HepG2 (cell line): ENCODE measurements at regions not wholly inside any gene's neighbourhood (a gene's known extent, or its start where the extent isn't known, plus 50 kb on each side); places are given as distances from the start of the nearest gene placed in this dataset.

Experiments used
- ATAC-seq: fragments of 200-7000 bp; cut with Tn5 transposase; 3 replicates; pipeline ENCODE4 v1.9.1; 2020; ENCODE audit warnings: mild to moderate bottlenecking, moderate library complexity
- BruUV-seq: library from RNA; stranded (reverse); fragments of 400-500 nt; replicated peaks from 2 replicates; lab custom pipeline; 2021; lab: Mats Ljungman, UMichigan
- CTCF ChIA-PET: fragments of 300-600 bp; formaldehyde crosslinking; extraction: SDS; loops from one replicate; lab custom pipeline; 2021; ENCODE audit warnings: low total read pairs, inconsistent platforms, low intra/inter-chr PET ratio; lab: Yijun Ruan, JAX
- POLR2A ChIA-PET: fragments of 350-600 bp; sonication (Branson Sonifier 250); formaldehyde crosslinking; loops from one replicate; lab custom pipeline; 2020; ENCODE audit warnings: antibody characterized with exemption, inconsistent platforms; lab: Yijun Ruan, JAX
- DNase-seq: peaks from one replicate; pipeline ENCODE4 v3.0.0-alpha.2; 2015; ENCODE audit warnings: low spot score
- FAIRE-seq: peaks from 3 replicates; lab custom pipeline; 2011; peaks lifted over from hg19 to GRCh38; lab: Jason Lieb, UNC
- H2AFZ ChIP-seq: one replicate; pipeline ENCODE4 v1.6.1; 2011; ENCODE audit warnings: low read length, inconsistent platforms
- H3K27ac ChIP-seq: fragments of 300-600 bp; 3 replicates; pipeline ENCODE4 v1.8.0; 2011; ENCODE audit warnings: mixed run types, mild to moderate bottlenecking, mixed read lengths, low read length, inconsistent platforms; ENCODE audit not compliant: insufficient read depth; ENCODE audit errors: extremely low read length
- H3K27me3 ChIP-seq, 2 experiments: fragments of 200-600 bp in 1 of 2; 2 replicates in 1 of 2; 3 replicates in 1 of 2; pipeline versions ENCODE4 v1.6.0 to v1.8.0; 2011; ENCODE audit warnings: low read length in 2 of 2, mild to moderate bottlenecking in 2 of 2, moderate library complexity in 2 of 2, inconsistent platforms in 1 of 2; ENCODE audit not compliant: insufficient read depth in 2 of 2, control insufficient read depth in 1 of 2
- H3K36me3 ChIP-seq, 2 experiments: fragments of 200-600 bp in 1 of 2; replicated peaks in 1 of 2; 2 replicates in 1 of 2; 3 replicates in 1 of 2; pipeline versions ENCODE4 v1.5.1 to v1.8.0; 2011; ENCODE audit warnings: low read length in 2 of 2, inconsistent platforms in 1 of 2; ENCODE audit not compliant: insufficient read depth in 2 of 2, control insufficient read depth in 1 of 2
- H3K4me1 ChIP-seq: 2 replicates; pipeline ENCODE4 v1.5.1; 2012; ENCODE audit warnings: low read length, inconsistent platforms; ENCODE audit not compliant: insufficient read depth
- H3K4me2 ChIP-seq: 2 replicates; pipeline ENCODE4 v1.6.0; 2011; ENCODE audit warnings: low read depth, low read length, inconsistent platforms
- H3K4me3 ChIP-seq, 3 experiments: fragments of 200-600 bp in 1 of 3; sonication (generic), shearing (Covaris generic) in 1 of 3; replicated peaks in 1 of 3; 2 replicates each; pipeline ENCODE4 v1.5.1; 2011 to 2016; ENCODE audit warnings: low read length in 3 of 3, inconsistent platforms in 2 of 3, low read depth in 2 of 3, mild to moderate bottlenecking in 2 of 3, control low read depth in 1 of 3, mixed read lengths in 1 of 3; ENCODE audit not compliant: insufficient read depth in 1 of 3
- H3K79me2 ChIP-seq: one replicate; pipeline ENCODE4 v1.6.1; 2011; ENCODE audit warnings: low read length, inconsistent platforms; ENCODE audit not compliant: insufficient read depth
- H3K9ac ChIP-seq: 2 replicates; pipeline ENCODE4 v1.6.0; 2011; ENCODE audit warnings: mild to moderate bottlenecking, low read depth, low read length, inconsistent platforms; ENCODE audit not compliant: insufficient read depth
- H3K9me3 ChIP-seq: 2 replicates; pipeline ENCODE4 v1.5.1; 2012; ENCODE audit warnings: mild to moderate bottlenecking, low read length
- H4K20me1 ChIP-seq: 2 replicates; pipeline ENCODE4 v1.6.0; 2011; ENCODE audit warnings: inconsistent platforms, mild to moderate bottlenecking, low read length, moderate library complexity; ENCODE audit not compliant: insufficient read depth
- JARID2 ChIP-seq: sonication (generic); formaldehyde crosslinking; IDR thresholded peaks from 2 replicates; pipeline ENCODE4 v1.8.1; 2023; ENCODE audit warnings: missing genetic modification reagents, inconsistent platforms; ENCODE audit not compliant: insufficient replicate concordance
- JUNB ChIP-seq: sonication (generic); formaldehyde crosslinking; IDR thresholded peaks from 2 replicates; pipeline ENCODE4 v1.8.0; 2022; ENCODE audit warnings: missing genetic modification reagents, mild to moderate bottlenecking, borderline replicate concordance
- KLF16 ChIP-seq, 2 experiments: sonication (generic) in 1 of 2; formaldehyde crosslinking in 1 of 2; IDR thresholded peaks; 2 replicates each; pipeline versions ENCODE4 v1.6.1 to v1.8.0; 2016 to 2023; ENCODE audit warnings: missing genetic modification reagents in 2 of 2, missing compliant biosample characterization in 1 of 2
- MZF1 ChIP-seq: sonication (generic); formaldehyde crosslinking; IDR thresholded peaks from 2 replicates; pipeline ENCODE4 v1.8.1; 2023; ENCODE audit warnings: mild to moderate bottlenecking, missing genetic modification reagents, borderline replicate concordance
- PCBP2 ChIP-seq: fragments of 200-400 bp; formaldehyde crosslinking; optimal IDR thresholded peaks from 2 replicates; pipeline ENCODE3; 2018; ENCODE audit warnings: low read length, low read depth; ENCODE audit not compliant: poor library complexity, severe bottlenecking
- POLR2G ChIP-seq: fragments of 200-400 bp; formaldehyde crosslinking; IDR thresholded peaks from 2 replicates; pipeline ENCODE4 v1.6.1; 2018; ENCODE audit warnings: mild to moderate bottlenecking, low read depth, low read length, moderate library complexity
- RORA ChIP-seq: sonication (generic); formaldehyde crosslinking; IDR thresholded peaks from 2 replicates; pipeline ENCODE4 v1.5.0; 2020; ENCODE audit warnings: mild to moderate bottlenecking, missing genetic modification reagents, moderate library complexity
- ZNF121 ChIP-seq: sonication (generic); formaldehyde crosslinking; IDR thresholded peaks from 2 replicates; pipeline ENCODE4 v1.5.0; 2020; ENCODE audit warnings: mild to moderate bottlenecking, missing genetic modification reagents
- ZNF335 ChIP-seq: sonication (generic); formaldehyde crosslinking; IDR thresholded peaks from 2 replicates; pipeline ENCODE4 v1.4.0; 2020; ENCODE audit warnings: missing genetic modification reagents
- ZNF354B ChIP-seq: sonication (generic); formaldehyde crosslinking; IDR thresholded peaks from 2 replicates; pipeline ENCODE4 v1.8.0; 2022; ENCODE audit warnings: mild to moderate bottlenecking, missing genetic modification reagents
- ZNF790 ChIP-seq: sonication (generic); formaldehyde crosslinking; IDR thresholded peaks from 2 replicates; pipeline ENCODE4 v1.8.0; 2022; ENCODE audit warnings: missing genetic modification reagents, mild to moderate bottlenecking, borderline replicate concordance
- WGBS: methylation state at CpG from one replicate; pipeline ENCODE4 v1.1.6; 2017; ENCODE audit warnings: low lambda C conversion rate; 5-methylcytosine and 5-hydroxymethylcytosine counted together
- in situ Hi-C: cut with HindIII; loops from 2 replicates; pipeline ENCODE4 v1.10.0; 2017; ENCODE audit warnings: low pct_unique_long_range_greater_than_20kb; ENCODE audit not compliant: extremely low pct_ligation_motif_present
- intact Hi-C: fragments of 100-400 bp; cut with micrococcal nuclease; formaldehyde crosslinking; loops from one replicate; pipeline ENCODE4 v1.10.0; 2022; ENCODE audit not compliant: unreplicated experiment
- TF ChIP-seq, protein P1 (sequence below): fragments of 450-650 bp; IDR thresholded peaks from 2 replicates; pipeline ENCODE4 v1.6.1; 2016
- TF ChIP-seq, protein P2 (sequence below): sonication (generic); formaldehyde crosslinking; IDR thresholded peaks from 2 replicates; pipeline ENCODE4 v1.8.0; 2022; ENCODE audit warnings: low read depth, missing genetic modification reagents
- TF ChIP-seq, protein P3 (sequence below): sonication (generic); formaldehyde crosslinking; conservative IDR thresholded peaks from 2 replicates; pipeline ENCODE4 v1.4.0; 2020; ENCODE audit warnings: missing genetic modification reagents

DNA sequence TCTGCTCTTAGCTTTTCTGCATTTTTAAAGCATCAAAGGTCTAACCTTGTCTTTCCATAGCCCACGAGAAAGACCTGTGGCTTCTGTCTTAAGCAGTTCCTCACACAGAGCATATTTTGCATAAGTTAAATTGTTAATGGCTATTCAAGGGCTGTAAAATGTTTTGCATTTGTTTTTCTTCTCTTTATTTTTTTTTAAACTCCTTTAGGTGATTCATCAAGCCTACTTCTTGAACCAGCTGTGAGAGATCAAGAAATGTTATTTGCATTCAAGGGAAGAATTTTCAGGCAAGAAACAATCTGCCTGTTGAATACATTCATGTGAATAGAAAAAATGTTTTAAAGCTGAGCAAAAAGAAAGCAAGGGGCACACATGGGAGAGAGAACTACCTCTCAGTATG is 423.8 kb upstream of the FRG1 start:
- TF ChIP-seq RORA (CRISPR knock-in tag): no peak
- no peak for TF ChIP-seq ZNF790
- TF ChIP-seq ZNF335: no peak
- TF ChIP-seq, protein P1, sequence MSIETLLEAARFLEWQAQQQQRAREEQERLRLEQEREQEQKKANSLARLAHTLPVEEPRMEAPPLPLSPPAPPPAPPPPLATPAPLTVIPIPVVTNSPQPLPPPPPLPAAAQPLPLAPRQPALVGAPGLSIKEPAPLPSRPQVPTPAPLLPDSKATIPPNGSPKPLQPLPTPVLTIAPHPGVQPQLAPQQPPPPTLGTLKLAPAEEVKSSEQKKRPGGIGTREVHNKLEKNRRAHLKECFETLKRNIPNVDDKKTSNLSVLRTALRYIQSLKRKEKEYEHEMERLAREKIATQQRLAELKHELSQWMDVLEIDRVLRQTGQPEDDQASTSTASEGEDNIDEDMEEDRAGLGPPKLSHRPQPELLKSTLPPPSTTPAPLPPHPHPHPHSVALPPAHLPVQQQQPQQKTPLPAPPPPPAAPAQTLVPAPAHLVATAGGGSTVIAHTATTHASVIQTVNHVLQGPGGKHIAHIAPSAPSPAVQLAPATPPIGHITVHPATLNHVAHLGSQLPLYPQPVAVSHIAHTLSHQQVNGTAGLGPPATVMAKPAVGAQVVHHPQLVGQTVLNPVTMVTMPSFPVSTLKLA: no peak
- TF ChIP-seq MZF1 (CRISPR knock-in tag): no peak
- TF ChIP-seq JUNB (CRISPR knock-in tag): no peak
- TF ChIP-seq, protein P2, sequence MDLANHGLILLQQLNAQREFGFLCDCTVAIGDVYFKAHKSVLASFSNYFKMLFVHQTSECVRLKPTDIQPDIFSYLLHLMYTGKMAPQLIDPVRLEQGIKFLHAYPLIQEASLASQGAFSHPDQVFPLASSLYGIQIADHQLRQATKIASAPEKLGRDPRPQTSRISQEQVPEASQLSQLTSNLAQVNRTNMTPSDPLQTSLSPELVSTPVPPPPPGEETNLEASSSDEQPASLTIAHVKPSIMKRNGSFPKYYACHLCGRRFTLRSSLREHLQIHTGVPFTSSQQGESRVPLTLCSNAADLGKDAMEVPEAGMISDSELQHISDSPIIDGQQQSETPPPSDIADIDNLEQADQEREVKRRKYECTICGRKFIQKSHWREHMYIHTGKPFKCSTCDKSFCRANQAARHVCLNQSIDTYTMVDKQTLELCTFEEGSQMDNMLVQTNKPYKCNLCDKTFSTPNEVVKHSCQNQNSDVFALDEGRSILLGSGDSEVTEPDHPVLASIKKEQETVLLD: no peak
- no peak for TF ChIP-seq ZNF121 (CRISPR knock-in tag)
- no peak for TF ChIP-seq PCBP2
- TF ChIP-seq KLF16 (CRISPR knock-in tag; IDR thresholded peaks at IDR 0.05): no peak
- TF ChIP-seq ZNF354B: no peak
- TF ChIP-seq, protein P3, sequence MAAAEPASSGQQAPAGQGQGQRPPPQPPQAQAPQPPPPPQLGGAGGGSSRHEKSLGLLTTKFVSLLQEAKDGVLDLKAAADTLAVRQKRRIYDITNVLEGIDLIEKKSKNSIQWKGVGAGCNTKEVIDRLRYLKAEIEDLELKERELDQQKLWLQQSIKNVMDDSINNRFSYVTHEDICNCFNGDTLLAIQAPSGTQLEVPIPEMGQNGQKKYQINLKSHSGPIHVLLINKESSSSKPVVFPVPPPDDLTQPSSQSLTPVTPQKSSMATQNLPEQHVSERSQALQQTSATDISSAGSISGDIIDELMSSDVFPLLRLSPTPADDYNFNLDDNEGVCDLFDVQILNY: no peak
- no peak for TF ChIP-seq JARID2
- no peak for TF ChIP-seq POLR2G
- TF ChIP-seq, all 625 proteins: peak for 0
- H3K79me2 ChIP-seq: no peaks in the 10 kb centered on the region
- H3K9ac ChIP-seq: no peak overlapping the region
- 0 out of 5 replicates have a peak, but pooled peaks cover 0 to 3% of the 10 kb centered on the region in 2 experiments for H3K27me3 ChIP-seq
- no peaks in the 10 kb centered on the region for H3K36me3 ChIP-seq
- in situ Hi-C loops: no loop called here
- no peaks in the 10 kb centered on the region for H4K20me1 ChIP-seq
- FAIRE-seq: no peak
- ChIA-PET POLR2A (no interaction called here), CTCF (no interaction called here)
- ATAC-seq: no peak
- no TSS peak for BruUV-seq
- H3K4me3 ChIP-seq: no peak overlapping the region
- no peaks in the 10 kb centered on the region for H3K4me1 ChIP-seq
- no peak overlapping the region for H3K27ac ChIP-seq
- no peak overlapping the region for H2AFZ ChIP-seq
- intact Hi-C loops: no loop called here
- 0% methylated on average over 1 of the region's 1 CpG for WGBS
- H3K9me3 ChIP-seq: no peaks in the 10 kb centered on the region
- no peak for DNase-seq
- no peak overlapping the region for H3K4me2 ChIP-seq
